Uterus (tissue), 3 donors: ENCODE measurements at regions not wholly inside any gene's neighbourhood (a gene's known extent, or its start where the extent isn't known, plus 50 kb on each side); places are given as distances from the start of the nearest gene placed in this dataset.
A peak's percentile ranks its signal among the peaks of the same experiment; 100 is the strongest.

ENCODE experiments used
- DNase-seq, 2 donors: peaks; one replicate each; pipeline ENCODE4 v3.0.0-alpha.2; 2019 to 2020
- H3K27ac ChIP-seq, 2 donors: fragments of 200-600 bp; sonication (generic); 1 replicate in 1 of 2; 2 replicates in 1 of 2; pipeline ENCODE4 v1.5.1; 2016 to 2018
- H3K27me3 ChIP-seq, 2 donors: fragments of 200-600 bp; sonication (generic); one replicate each; pipeline ENCODE4 v1.5.1; 2018 to 2019; ENCODE audit warnings: control low read depth in 1 of 2
- H3K36me3 ChIP-seq, 2 donors: fragments of 200-600 bp; sonication (generic); one replicate each; pipeline ENCODE4 v1.5.1; 2019; ENCODE audit warnings: control low read depth in 1 of 2
- H3K4me1 ChIP-seq, 2 donors: fragments of 200-600 bp; sonication (generic); one replicate each; pipeline ENCODE4 v1.5.1; 2018 to 2019; ENCODE audit warnings: control low read depth in 1 of 2
- H3K4me3 ChIP-seq, 2 donors: fragments of 200-600 bp; sonication (generic); 1 replicate in 1 of 2; 2 replicates in 1 of 2; pipeline ENCODE4 v1.5.1; 2018 to 2019; ENCODE audit warnings: mild to moderate bottlenecking in 1 of 2
- H3K9me3 ChIP-seq, 2 donors: fragments of 200-600 bp; sonication (generic); one replicate each; pipeline ENCODE4 v1.5.1; 2019; ENCODE audit warnings: control low read depth in 1 of 2
- CTCF ChIP-seq, 4 experiments: fragments of 200-600 bp in 2 of 4; fragments of 450-650 bp in 2 of 4; sonication (generic) in 2 of 4; IDR thresholded peaks; one replicate each; pipeline ENCODE4 v1.5.1; 2016 to 2019; ENCODE audit warnings: antibody characterized with exemption in 4 of 4, mild to moderate bottlenecking in 2 of 4, moderate library complexity in 1 of 4
- POLR2A ChIP-seq, 2 donors: fragments of 450-650 bp; IDR thresholded peaks; one replicate each; pipeline ENCODE4 v1.6.1; 2016; ENCODE audit warnings: antibody characterized with exemption in 2 of 2, mild to moderate bottlenecking in 1 of 2, moderate library complexity in 1 of 2
- intact Hi-C: fragments of 100-400 bp; cut with DNase I; formaldehyde crosslinking; loops from one replicate; pipeline ENCODE4 v1.15.1; 2023; ENCODE audit warnings: low total_unique reads
- donor health status: DM: yes; HTN: yes; CAD: no.

- TF ChIP-seq CTCF (IDR thresholded peaks at IDR 0.05) (no peak), POLR2A (IDR thresholded peaks at IDR 0.05) (no peak)
Observed at GRCh38 chr3:178392511-178392926, 143.7 kb upstream of the KCNMB2 start.

GRCh38 chr3:178393146-178393545 lies 143.1 kb upstream of the KCNMB2 start:
- Histone ChIP-seq H3K4me1 (no peaks in the 10 kb centered on the region), H3K27me3 (no peaks in the 10 kb centered on the region), H3K36me3 (no peaks in the 10 kb centered on the region), H3K9me3 (no peaks in the 10 kb centered on the region), H3K4me3 (no peak overlapping the region), H3K27ac (peak overlapping the region in 1 of 2 donors; percentile 71)
- no peak for DNase-seq
- TF ChIP-seq CTCF (IDR thresholded peaks at IDR 0.05) (no peak), POLR2A (IDR thresholded peaks at IDR 0.05) (no peak)
- intact Hi-C loops = no loop called here

More at GRCh38 chr3:178392511-178392926, 143.7 kb upstream of the KCNMB2 start:
- Histone ChIP-seq H3K4me3 (no peak overlapping the region), H3K36me3 (no peaks in the 10 kb centered on the region), H3K4me1 (no peaks in the 10 kb centered on the region), H3K9me3 (no peaks in the 10 kb centered on the region), H3K27me3 (no peaks in the 10 kb centered on the region), H3K27ac (no peak overlapping the region)
- intact Hi-C loops = no loop called here
- no peak for DNase-seq

- Histone ChIP-seq H3K4me3 (no peak overlapping the region), H3K9me3 (no peaks in the 10 kb centered on the region), H3K27ac (peak overlapping the region in 1 of 2 donors; percentile 71), H3K4me1 (no peaks in the 10 kb centered on the region), H3K27me3 (no peaks in the 10 kb centered on the region), H3K36me3 (no peaks in the 10 kb centered on the region)
- intact Hi-C loops = no loop called here
- TF ChIP-seq CTCF (IDR thresholded peaks at IDR 0.05) (no peak), POLR2A (IDR thresholded peaks at IDR 0.05) (no peak)
- DNase-seq = no peak
Observed at GRCh38 chr3:178393824-178394223, 142.4 kb upstream of the KCNMB2 start.

GRCh38 chr3:178396318-178396717 lies 139.9 kb upstream of the KCNMB2 start:
- no peaks in the 10 kb centered on the region for H3K27me3 ChIP-seq
- intact Hi-C loops = no loop called here
- no peaks in the 10 kb centered on the region for H3K4me1 ChIP-seq
- no peaks in the 10 kb centered on the region for H3K9me3 ChIP-seq
- TF ChIP-seq POLR2A (IDR thresholded peaks at IDR 0.05) (no peak), CTCF (IDR thresholded peaks at IDR 0.05) (no peak)
- H3K36me3 ChIP-seq = no peaks in the 10 kb centered on the region
- H3K27ac ChIP-seq = no peak overlapping the region
- no peak for DNase-seq
- no peak overlapping the region for H3K4me3 ChIP-seq

GRCh38 chr3:178397202-178397601 lies 139.0 kb upstream of the KCNMB2 start:
- intact Hi-C loops = no loop called here
- no peaks in the 10 kb centered on the region for H3K9me3 ChIP-seq
- no peak for TF ChIP-seq CTCF (IDR thresholded peaks at IDR 0.05)
- TF ChIP-seq POLR2A (IDR thresholded peaks at IDR 0.05) = no peak
- H3K4me1 ChIP-seq = no peaks in the 10 kb centered on the region
- no peak for DNase-seq
- H3K4me3 ChIP-seq = no peak overlapping the region
- H3K27me3 ChIP-seq = no peaks in the 10 kb centered on the region
- H3K27ac ChIP-seq = no peak overlapping the region
- no peaks in the 10 kb centered on the region for H3K36me3 ChIP-seq
